GM21529 (cell line): ENCODE measurements at regions not wholly inside any gene's neighbourhood (a gene's known extent, or its start where the extent isn't known, plus 50 kb on each side); places are given as distances from the start of the nearest gene placed in this dataset.
A peak's percentile ranks its signal among the peaks of the same experiment; 100 is the strongest.
"Not testable (repeated sequence)": the region's sequence is repeated elsewhere in the genome, so short reads cannot be mapped to it uniquely, and the experiment has no call there.

ENCODE experiments used
- ATAC-seq: cut with Tn5 transposase; IDR thresholded peaks from one replicate; pipeline ENCODE4 v1.9.1; 2021; ENCODE audit not compliant: unreplicated experiment

GRCh38 chr7:112540839-112541577 lies 60.2 kb downstream of the LSMEM1 start:
- no peak for ATAC-seq

DNA sequence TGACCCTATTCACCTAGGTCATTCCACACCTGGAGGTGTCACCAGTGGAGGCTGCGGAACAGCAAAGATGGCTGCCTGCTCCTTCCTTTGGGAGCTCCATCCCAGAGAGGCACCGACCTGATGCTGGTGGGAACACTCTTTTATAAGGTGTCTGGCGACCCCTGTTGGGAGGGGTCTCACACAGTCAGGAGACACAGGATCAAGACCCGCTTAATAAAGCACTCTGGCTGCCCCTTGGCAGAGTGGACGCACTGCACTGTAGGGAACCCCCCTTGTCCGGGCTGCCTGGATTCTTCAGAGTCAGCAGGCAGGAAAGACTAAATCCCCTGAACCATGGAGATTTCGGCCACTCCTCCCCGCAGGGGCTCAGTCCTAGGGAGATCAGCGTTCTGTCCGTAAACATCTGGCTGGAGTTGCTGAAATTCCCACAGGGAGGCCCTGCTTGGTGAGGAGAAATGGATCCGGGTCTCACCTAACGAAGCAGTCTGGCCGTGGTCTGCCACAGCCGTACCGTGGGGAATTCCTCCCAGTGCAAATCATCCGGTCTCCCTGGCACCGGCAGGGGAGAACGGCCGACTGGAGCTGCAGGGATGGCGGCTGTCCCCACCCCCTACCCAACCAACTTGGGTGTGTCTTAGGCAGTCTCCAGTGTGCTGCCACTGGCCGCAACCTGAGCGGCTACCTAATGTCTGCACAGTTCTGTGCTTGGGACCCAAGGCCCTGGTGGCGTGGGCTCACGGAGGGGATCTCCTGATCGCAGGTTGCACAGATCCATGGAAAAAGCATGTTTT lies 66.1 kb downstream of the LSMEM1 start:
- ATAC-seq = no peak

GRCh38 chr7:112547916-112548315 lies 67.1 kb downstream of the LSMEM1 start:
- no peak for ATAC-seq

DNA sequence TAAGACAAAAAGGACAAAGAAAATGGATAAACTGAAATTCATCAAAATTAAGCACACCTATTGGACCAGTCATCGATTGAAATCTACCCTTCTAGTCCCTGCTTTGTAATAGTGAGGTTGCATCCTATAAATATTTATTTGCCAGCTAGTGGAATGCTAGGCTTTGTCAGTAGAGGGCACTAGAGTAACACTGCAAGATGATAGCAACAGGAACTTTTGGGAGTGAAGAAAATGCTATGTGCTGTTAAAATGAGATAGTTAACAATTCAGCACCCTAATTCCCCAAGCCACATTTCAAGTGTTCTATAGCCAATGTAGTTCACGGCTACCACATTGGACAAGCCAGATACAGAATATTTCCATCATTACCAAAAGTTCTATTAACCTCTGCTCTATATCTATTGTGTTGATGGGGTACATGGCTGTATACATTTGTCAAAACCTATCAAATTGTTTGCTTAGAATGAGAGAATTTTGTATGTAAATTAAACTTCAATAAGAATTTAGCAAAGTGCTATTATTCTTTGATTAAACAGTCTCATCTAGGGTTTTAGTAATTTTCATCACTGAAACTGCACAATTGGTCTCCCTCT lies 69.8 kb downstream of the LSMEM1 start:
- peak; percentile 94 for ATAC-seq

GRCh38 chr7:112551521-112551920 lies 70.7 kb downstream of the LSMEM1 start:
- not testable (repeated sequence) for ATAC-seq

DNA sequence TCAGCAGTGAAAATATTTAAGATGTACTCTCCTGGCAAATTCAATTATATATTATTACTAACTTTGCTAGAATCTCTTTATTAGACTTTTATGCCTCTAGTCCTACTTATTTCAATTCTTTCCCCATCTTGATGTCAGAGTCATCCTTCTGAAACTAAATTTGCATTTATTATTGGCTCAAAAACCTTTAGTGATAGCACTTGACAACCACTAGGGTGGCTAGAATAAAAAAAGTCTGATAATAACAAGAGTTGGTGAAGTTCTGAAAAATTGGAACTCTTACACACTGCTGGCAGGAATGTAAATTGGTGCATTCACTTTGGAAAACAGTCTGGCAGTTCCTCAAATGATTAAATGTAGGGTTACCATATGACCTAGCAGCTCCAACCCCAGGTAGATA lies 73.8 kb downstream of the LSMEM1 start:
- ATAC-seq = no peak

DNA sequence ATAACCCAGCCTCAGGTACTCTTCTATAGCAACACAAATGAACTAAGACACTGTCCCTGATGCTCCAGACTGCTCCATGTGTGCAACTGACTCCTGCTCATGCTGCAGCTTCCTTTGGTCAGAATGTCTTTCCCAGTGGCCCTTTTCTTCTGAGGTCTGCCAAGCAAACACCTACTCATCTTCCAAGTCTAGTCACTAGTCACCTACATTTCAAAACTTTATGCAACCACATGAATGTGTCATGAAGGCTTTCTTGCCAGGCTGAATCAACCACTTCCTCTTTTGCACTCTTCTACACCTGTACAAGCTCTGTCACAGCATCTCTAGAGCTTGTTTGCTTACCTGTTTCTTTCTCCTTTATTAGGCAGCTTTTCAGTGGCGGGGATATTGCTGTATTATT lies 75.8 kb downstream of the LSMEM1 start:
- peak; percentile 99 for ATAC-seq

DNA sequence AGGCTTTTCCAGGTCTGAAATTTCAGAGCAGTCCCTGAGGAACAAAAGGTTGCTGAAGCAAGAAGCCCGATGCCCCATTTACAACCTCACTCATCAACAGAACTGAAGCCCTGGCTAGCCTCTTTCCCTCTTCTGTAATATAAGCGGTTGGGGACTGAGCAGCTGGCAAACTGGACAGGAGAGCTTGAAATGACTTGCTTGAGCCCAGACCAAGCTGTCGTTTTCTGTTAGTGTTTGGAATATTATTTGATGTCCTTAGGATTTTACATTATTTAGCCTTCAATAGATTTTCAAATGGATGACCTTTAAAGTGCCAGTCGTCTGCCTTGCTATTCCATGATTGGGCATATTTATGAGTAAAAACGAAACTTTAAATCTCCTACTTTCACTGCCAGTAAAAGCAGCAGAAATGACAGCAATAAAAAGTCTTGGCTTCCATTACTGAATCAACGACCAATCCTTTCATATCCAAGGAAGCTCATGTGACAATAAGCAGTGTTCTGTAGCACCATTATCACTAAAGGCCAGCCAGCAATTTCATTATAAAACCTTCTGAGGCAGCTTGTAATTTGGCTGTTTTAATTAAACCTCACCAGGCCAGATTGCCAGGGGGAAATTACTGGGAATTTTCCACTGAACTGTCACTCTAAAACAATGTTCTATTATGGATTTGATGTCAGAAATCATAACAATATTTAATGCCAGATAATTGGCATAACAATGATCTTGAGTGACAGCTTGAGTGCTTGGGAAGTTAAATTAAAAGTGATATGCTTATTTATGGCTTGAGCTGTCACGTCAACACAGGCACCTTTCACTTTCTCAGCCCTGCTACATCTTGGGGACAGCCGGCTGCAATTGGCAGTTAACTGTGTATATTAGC lies 85.9 kb downstream of the LSMEM1 start:
- no peak for ATAC-seq

DNA sequence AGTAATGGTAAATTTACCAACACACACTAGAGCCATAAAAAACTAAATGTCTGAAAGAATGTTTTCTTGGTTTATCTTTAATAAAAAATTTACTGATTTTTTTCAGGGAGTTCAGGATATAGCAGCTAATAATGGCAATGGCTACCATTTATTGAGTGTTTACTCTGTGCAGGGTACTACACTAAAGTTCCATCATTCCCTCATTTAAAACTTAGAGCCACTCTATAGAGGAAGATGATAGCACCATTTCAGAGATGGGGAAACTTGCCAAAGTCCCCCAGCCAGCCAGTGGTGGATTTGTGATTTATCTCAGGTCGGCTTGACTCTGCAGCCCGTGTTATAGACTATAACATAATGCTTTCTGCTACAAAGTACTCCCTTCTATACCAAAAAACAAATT lies 86.6 kb downstream of the LSMEM1 start:
- ATAC-seq = no peak

DNA sequence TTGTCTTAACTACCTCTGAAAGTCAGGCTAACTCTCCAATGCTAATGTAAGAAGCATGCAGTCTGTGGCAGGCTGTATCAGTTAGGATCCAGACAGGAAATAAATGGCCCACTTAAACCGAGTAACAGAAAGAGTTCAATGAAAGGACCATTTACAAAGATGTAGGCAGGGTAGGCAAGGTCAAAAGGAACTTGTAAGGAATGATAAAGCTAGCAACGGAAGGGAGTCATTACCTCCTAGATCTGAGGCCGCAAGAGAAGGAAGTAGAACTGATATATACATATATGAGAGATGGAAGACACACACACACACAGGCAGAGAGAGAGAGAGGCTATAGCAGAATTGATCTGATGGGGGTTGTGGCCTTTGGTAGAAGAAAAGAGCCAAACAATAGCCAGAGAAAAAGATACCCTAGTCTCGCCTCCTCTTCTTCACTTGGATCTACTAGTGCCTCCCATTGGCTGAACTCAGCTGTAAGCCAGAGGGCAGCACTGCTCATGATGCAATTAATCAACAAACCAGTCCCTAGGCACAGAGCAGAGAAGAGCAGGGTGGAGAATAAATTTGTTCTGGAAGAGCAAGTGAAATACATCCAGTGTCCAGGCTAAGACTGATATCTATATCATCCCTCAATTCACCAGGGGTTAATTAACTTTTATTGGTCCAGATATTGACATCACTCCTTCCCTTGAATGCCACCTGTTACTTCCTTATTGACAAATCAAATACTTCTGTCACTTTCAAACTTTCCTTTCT lies 91.2 kb downstream of the LSMEM1 start:
- ATAC-seq = no peak

DNA sequence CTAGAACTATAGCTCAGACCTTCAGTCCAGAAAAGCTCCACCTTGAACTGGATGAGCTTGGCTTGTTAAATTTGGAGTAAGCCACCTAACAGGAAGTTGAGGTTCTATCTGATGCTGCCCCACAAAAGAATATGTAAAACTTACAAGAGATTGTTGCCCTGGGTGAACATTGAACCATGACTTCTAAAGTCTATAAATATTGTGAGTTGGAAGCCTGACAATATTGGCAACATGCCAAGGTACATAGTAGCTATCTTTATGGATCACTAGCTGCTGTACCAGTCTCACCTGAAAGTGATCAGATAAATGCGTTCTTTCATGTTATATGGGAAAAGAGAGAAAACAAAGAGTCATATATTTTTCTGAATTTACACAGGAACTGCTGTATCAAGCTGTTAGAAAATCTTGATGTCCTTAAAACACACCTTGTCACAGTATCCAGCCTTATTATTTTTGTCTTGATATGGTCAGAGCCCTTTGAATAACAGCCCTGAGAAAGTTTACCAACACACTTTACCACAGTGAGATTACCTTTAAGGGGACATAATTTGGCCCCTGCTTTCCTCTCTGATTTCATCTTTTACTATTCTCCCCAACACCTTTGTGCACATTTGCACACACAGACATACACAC lies 92.0 kb downstream of the LSMEM1 start:
- no peak for ATAC-seq

DNA sequence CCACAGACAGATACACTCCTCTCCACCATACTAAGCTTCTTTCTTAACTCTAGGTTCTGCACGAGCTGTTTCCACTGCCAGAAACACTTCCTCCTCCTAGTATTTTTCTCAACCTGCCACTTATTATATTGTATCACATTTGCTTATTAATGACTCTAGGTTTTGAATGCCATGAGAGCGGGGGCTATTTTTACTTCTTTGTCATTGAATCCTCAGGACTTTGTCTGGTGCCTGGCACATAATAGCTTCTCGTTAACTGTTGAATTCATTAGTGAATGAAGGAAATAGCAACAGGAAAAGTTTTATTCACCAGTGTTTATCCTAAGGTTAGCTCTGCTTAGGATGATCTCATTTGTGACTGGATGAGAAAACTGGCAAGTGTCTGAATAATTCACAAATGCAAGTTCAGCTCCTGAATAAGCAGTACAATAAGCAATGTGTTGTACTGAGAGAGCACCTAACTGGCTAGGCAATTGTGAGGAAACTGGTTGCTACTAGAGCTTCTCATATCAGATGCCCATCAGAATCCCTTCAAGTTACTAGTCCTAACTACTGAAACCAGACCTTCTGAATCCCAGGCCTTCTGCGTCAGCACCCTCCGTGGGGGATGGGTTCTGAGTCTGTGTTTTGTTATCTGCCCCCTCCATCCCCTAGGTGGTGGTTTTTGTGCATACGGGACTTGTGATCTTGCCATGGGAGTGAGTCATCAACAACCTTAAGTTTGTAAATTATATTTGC lies 92.7 kb downstream of the LSMEM1 start:
- no peak for ATAC-seq

DNA sequence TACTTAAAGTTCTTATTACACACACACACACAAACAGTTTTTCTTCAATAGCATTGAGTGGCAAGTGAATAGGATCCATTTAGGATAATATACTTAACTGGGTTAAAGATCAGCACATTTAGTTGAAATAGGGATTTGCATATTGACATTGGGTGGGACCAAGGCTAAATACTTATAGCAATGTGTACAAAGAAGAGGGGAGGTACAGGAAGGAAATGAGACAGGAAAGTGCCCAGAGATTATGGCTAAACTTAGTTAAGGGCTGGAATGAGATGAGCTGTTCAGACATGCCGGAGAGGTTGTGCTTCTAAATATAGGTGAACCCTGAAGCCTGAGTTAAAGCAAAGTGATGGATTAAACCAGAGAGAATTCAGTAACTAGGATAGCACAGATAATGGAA lies 95.1 kb downstream of the LSMEM1 start:
- ATAC-seq = no peak

DNA sequence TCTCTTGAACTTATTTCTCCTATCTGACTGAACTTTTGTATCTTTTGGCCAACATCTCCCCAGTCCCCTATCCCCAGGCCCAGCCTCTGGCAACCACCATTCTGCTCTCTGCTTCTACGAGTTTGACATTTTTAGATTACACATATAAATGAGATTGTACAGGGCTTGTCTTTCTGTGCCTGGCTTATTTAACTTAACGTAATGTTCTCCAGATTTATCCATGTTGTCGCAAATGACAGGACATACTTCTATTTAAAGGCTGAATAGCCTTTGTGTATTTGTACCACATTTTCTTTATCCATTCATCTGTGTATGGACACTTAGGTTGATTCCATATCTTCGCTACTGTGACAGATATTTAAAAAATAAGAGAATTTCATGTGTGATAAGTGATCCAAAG lies 98.6 kb downstream of the LSMEM1 start:
- no peak for ATAC-seq

GRCh38 chr7:112580717-112581435 lies 100.1 kb downstream of the LSMEM1 start:
- ATAC-seq = no peak

- no peak for ATAC-seq
Observed at GRCh38 chr7:112581529-112581928, 100.7 kb downstream of the LSMEM1 start.

- ATAC-seq = no peak
Observed at GRCh38 chr7:112584290-112584689, 103.5 kb downstream of the LSMEM1 start.

GRCh38 chr7:112587504-112587903 lies 106.7 kb downstream of the LSMEM1 start:
- ATAC-seq = no peak
